OCI-LY7 (cell line): ENCODE measurements at regions not wholly inside any gene's neighbourhood (a gene's known extent, or its start where the extent isn't known, plus 50 kb on each side); places are given as distances from the start of the nearest gene placed in this dataset.

Experiments
- EZH2phosphoT487 ChIP-seq: fragments of 200-600 bp; sonication (generic); IDR thresholded peaks from 2 replicates; pipeline ENCODE4 v1.6.1; 2018; ENCODE audit warnings: low read depth, borderline replicate concordance, mild to moderate bottlenecking, mixed run types, antibody characterized with exemption, low read length, moderate library complexity, mixed read lengths
- TF ChIP-seq, protein P1 (sequence below): fragments of 200-600 bp; sonication (generic); conservative IDR thresholded peaks from 2 replicates; pipeline ENCODE4 v1.5.1; 2014; ENCODE audit warnings: mild to moderate bottlenecking, antibody characterized with exemption, low read length, moderate library complexity, mixed read lengths

DNA sequence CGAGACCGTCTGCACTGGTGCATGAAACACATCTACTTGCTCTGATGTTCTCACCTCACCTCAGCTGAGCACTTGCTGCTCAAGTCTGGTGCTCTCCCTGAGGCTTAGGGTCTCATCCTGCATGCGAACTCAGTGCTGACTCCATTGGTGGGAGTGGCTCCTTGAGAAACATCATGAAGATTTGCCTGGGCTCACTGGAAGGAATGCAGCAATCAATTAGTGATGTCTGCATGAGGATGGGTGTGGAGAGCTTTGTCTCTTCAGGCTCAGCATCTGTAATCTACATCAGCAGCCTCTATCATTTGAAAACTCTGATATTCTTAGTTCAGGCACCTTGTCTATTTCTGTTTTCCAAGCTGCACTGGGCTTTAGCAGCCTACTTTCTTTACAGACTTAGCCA lies 204.4 kb downstream of the IRF8 start:
- TF ChIP-seq, protein P1, sequence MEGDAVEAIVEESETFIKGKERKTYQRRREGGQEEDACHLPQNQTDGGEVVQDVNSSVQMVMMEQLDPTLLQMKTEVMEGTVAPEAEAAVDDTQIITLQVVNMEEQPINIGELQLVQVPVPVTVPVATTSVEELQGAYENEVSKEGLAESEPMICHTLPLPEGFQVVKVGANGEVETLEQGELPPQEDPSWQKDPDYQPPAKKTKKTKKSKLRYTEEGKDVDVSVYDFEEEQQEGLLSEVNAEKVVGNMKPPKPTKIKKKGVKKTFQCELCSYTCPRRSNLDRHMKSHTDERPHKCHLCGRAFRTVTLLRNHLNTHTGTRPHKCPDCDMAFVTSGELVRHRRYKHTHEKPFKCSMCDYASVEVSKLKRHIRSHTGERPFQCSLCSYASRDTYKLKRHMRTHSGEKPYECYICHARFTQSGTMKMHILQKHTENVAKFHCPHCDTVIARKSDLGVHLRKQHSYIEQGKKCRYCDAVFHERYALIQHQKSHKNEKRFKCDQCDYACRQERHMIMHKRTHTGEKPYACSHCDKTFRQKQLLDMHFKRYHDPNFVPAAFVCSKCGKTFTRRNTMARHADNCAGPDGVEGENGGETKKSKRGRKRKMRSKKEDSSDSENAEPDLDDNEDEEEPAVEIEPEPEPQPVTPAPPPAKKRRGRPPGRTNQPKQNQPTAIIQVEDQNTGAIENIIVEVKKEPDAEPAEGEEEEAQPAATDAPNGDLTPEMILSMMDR, result no peak
- no peak for TF ChIP-seq EZH2phosphoT487
